SK-N-SH (cell line): ENCODE measurements at regions not wholly inside any gene's neighbourhood (a gene's known extent, or its start where the extent isn't known, plus 50 kb on each side); places are given as distances from the start of the nearest gene placed in this dataset.

Experiments
- CTCF ChIA-PET: fragments of 300-600, 350-600 bp; formaldehyde crosslinking; extraction: SDS; loops from one replicate; lab custom pipeline; 2021; lab: Yijun Ruan, JAX
- POLR2A ChIA-PET: fragments of 350-600 bp; sonication (Branson Sonifier 250); formaldehyde crosslinking; extraction: SDS; loops from one replicate; lab custom pipeline; 2020; ENCODE audit warnings: antibody characterized with exemption, inconsistent platforms; lab: Yijun Ruan, JAX
- DNase-seq: peaks from one replicate; pipeline ENCODE4 v3.0.0; 2012
- H2AFZ ChIP-seq: fragments of 200-600 bp; sonication (generic); 2 replicates; pipeline ENCODE4 v1.8.1; 2016; ENCODE audit warnings: antibody characterized with exemption, mild to moderate bottlenecking, low read depth
- H3F3A ChIP-seq: fragments of 200-600 bp; sonication (generic); replicated peaks from 2 replicates; pipeline ENCODE3; 2016; ENCODE audit warnings: antibody characterized with exemption, mild to moderate bottlenecking; ENCODE audit not compliant: insufficient read depth
- H3K27ac ChIP-seq, 2 experiments: fragments of 200-500 bp in 1 of 2; fragments of 200-600 bp in 1 of 2; sonication (Bioruptor generic) in 1 of 2; sonication (generic), shearing (Covaris generic) in 1 of 2; 2 replicates each; pipeline versions ENCODE4 v1.5.1 to v1.6.1; 2014 to 2016; ENCODE audit warnings: low read depth in 2 of 2, inconsistent platforms in 1 of 2, low read length in 1 of 2, mild to moderate bottlenecking in 1 of 2, mixed read lengths in 1 of 2
- H3K27me3 ChIP-seq: fragments of 200-600 bp; sonication (generic), shearing (Covaris generic); 2 replicates; pipeline ENCODE4 v1.6.1; 2016; ENCODE audit warnings: mixed run types; ENCODE audit not compliant: insufficient read depth
- H3K36me3 ChIP-seq, 2 experiments: fragments of 200-500 bp in 1 of 2; fragments of 200-600 bp in 1 of 2; sonication (Bioruptor generic) in 1 of 2; sonication (generic) in 1 of 2; replicated peaks in 1 of 2; 2 replicates each; pipeline versions ENCODE3 to v1.5.1; 2014 to 2016; ENCODE audit warnings: low read length in 1 of 2, mild to moderate bottlenecking in 1 of 2; ENCODE audit not compliant: insufficient read depth in 2 of 2, control insufficient read depth in 1 of 2
- H3K4me1 ChIP-seq, 2 experiments: fragments of 200-500 bp in 1 of 2; fragments of 200-600 bp in 1 of 2; sonication (Bioruptor generic) in 1 of 2; sonication (generic), shearing (Covaris generic) in 1 of 2; 2 replicates each; pipeline versions ENCODE4 v1.5.1 to v1.6.1; 2014 to 2016; ENCODE audit warnings: low read depth in 1 of 2, low read length in 1 of 2, mixed run types in 1 of 2; ENCODE audit not compliant: insufficient read depth in 2 of 2, control insufficient read depth in 1 of 2
- H3K4me2 ChIP-seq: fragments of 200-600 bp; sonication (generic), shearing (Covaris generic); 2 replicates; pipeline ENCODE4 v1.6.1; 2017; ENCODE audit warnings: mixed run types
- H3K4me3 ChIP-seq, 2 experiments: fragments of 200-500 bp in 1 of 2; fragments of 200-600 bp in 1 of 2; sonication (Bioruptor generic) in 1 of 2; sonication (generic), shearing (Covaris generic) in 1 of 2; 2 replicates each; pipeline versions ENCODE4 v1.5.1 to v1.8.1; 2014 to 2016; ENCODE audit warnings: low read depth in 2 of 2, inconsistent platforms in 1 of 2, low read length in 1 of 2, mild to moderate bottlenecking in 1 of 2, mixed read lengths in 1 of 2, moderate library complexity in 1 of 2
- H3K79me2 ChIP-seq: fragments of 200-600 bp; sonication (generic); 2 replicates; pipeline ENCODE4 v1.8.1; 2017; ENCODE audit warnings: mild to moderate bottlenecking; ENCODE audit not compliant: insufficient read depth
- H3K9ac ChIP-seq: fragments of 200-600 bp; sonication (generic); 2 replicates; pipeline ENCODE4 v1.6.1; 2017; ENCODE audit warnings: mixed run types
- H3K9me2 ChIP-seq: fragments of 200-600 bp; sonication (generic); 2 replicates; pipeline ENCODE4 v1.6.1; 2017; ENCODE audit warnings: mixed run types
- H3K9me3 ChIP-seq: fragments of 200-600 bp; sonication (generic); 2 replicates; pipeline ENCODE4 v1.6.1; 2017; ENCODE audit warnings: mixed run types, mild to moderate bottlenecking, moderate library complexity
- H4K20me1 ChIP-seq: fragments of 200-600 bp; sonication (generic); 2 replicates; pipeline ENCODE4 v1.6.1; 2017; ENCODE audit warnings: mild to moderate bottlenecking, mixed run types; ENCODE audit not compliant: insufficient read depth
- FOSL2 ChIP-seq: IDR thresholded peaks from 2 replicates; pipeline ENCODE4 v1.4.0; 2012; ENCODE audit warnings: low read depth, mild to moderate bottlenecking, moderate library complexity, borderline replicate concordance
- FOXJ3 ChIP-seq: sonication (generic); formaldehyde crosslinking; IDR thresholded peaks from 2 replicates; pipeline ENCODE4 v1.5.1; 2020; ENCODE audit warnings: mild to moderate bottlenecking, missing genetic modification reagents
- GATA2 ChIP-seq: sonication (generic); formaldehyde crosslinking; IDR thresholded peaks from 2 replicates; pipeline ENCODE4 v1.5.0; 2020; ENCODE audit warnings: mild to moderate bottlenecking, missing genetic modification reagents
- MEF2A ChIP-seq: IDR thresholded peaks from 2 replicates; pipeline ENCODE4 v1.4.0; 2012; ENCODE audit warnings: low read depth, borderline replicate concordance
- MXI1 ChIP-seq: IDR thresholded peaks from 2 replicates; pipeline ENCODE4 v1.6.1; 2012; ENCODE audit warnings: mild to moderate bottlenecking, low read depth, low read length, improper control_type of control experiment
- NFIC ChIP-seq: IDR thresholded peaks from 2 replicates; pipeline ENCODE4 v1.4.0; 2012; ENCODE audit warnings: borderline replicate concordance
- NRF1 ChIP-seq: IDR thresholded peaks from 2 replicates; pipeline ENCODE4 v1.6.1; 2012; ENCODE audit warnings: low read depth, mild to moderate bottlenecking, low read length
- RCOR1 ChIP-seq: fragments of 150-350 bp; IDR thresholded peaks from 2 replicates; pipeline ENCODE4 v1.6.1; 2017; ENCODE audit warnings: antibody characterized with exemption, low read length
- SMC3 ChIP-seq: IDR thresholded peaks from 2 replicates; pipeline ENCODE4 v1.6.1; 2012; ENCODE audit warnings: low read depth, low read length, improper control_type of control experiment
- TAF1 ChIP-seq: IDR thresholded peaks from 2 replicates; pipeline ENCODE4 v1.6.1; 2012; ENCODE audit warnings: low read depth, mild to moderate bottlenecking, low read length, moderate library complexity, borderline replicate concordance
- TCF12 ChIP-seq: IDR thresholded peaks from 2 replicates; pipeline ENCODE4 v1.4.0; 2012
- TEAD4 ChIP-seq: IDR thresholded peaks from 2 replicates; pipeline ENCODE4 v1.4.0; 2012; ENCODE audit warnings: mild to moderate bottlenecking, borderline replicate concordance; ENCODE audit not compliant: insufficient read depth
- YY1 ChIP-seq: IDR thresholded peaks from 2 replicates; pipeline ENCODE4 v1.4.0; 2012; ENCODE audit warnings: low read depth, mild to moderate bottlenecking
- TF ChIP-seq, protein P1 (sequence below): fragments of 150-350 bp; IDR thresholded peaks from 2 replicates; pipeline ENCODE4 v1.6.1; 2017; ENCODE audit warnings: antibody characterized with exemption, low read length, low read depth, borderline replicate concordance
- TF ChIP-seq, protein P2 (sequence below): IDR thresholded peaks from 2 replicates; pipeline ENCODE4 v1.4.0; 2012; ENCODE audit warnings: low read depth, borderline replicate concordance

DNA sequence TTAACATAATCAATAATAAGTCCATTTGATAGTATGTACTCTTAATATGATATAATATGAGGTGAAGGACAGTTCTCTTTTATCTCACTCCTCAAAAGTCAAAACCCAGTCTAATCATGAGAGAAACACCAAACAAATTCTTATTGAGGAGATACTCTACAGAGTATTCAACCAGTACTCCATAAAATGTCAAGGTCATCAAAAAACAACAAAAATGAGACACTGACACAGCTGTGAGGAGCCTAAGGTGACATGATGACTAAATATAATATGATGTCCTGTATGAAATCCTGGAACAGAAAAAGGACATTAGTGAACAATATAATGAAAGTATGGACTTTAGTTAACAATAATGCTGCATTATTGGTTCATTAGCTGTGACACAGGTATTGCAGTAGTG is 675.1 kb downstream of the HTR1B start:
- Histone ChIP-seq H3K27ac (no peak overlapping the region), H3K9me2 (no peaks in the 10 kb centered on the region), H3K9ac (no peak overlapping the region), H3F3A (no peaks in the 10 kb centered on the region), H3K4me1 (no peaks in the 10 kb centered on the region), H3K4me3 (no peak overlapping the region), H3K9me3 (no peaks in the 10 kb centered on the region), H3K4me2 (no peak overlapping the region), H4K20me1 (no peaks in the 10 kb centered on the region), H3K79me2 (no peaks in the 10 kb centered on the region), H3K27me3 (no peaks in the 10 kb centered on the region)
- ChIA-PET CTCF (no interaction called here), POLR2A (no interaction called here)
- no peak for DNase-seq
- TF ChIP-seq TEAD4 (no peak), TAF1 (no peak), MEF2A (no peak), YY1 (no peak), NRF1 (no peak), RCOR1 (no peak), GATA2 (CRISPR knock-in tag) (no peak), TCF12 (no peak), MXI1 (no peak), FOXJ3 (CRISPR knock-in tag) (no peak), NFIC (no peak), FOSL2 (no peak)
- TF ChIP-seq, protein P1, sequence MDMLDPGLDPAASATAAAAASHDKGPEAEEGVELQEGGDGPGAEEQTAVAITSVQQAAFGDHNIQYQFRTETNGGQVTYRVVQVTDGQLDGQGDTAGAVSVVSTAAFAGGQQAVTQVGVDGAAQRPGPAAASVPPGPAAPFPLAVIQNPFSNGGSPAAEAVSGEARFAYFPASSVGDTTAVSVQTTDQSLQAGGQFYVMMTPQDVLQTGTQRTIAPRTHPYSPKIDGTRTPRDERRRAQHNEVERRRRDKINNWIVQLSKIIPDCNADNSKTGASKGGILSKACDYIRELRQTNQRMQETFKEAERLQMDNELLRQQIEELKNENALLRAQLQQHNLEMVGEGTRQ = no peak
- TF ChIP-seq, protein P2, sequence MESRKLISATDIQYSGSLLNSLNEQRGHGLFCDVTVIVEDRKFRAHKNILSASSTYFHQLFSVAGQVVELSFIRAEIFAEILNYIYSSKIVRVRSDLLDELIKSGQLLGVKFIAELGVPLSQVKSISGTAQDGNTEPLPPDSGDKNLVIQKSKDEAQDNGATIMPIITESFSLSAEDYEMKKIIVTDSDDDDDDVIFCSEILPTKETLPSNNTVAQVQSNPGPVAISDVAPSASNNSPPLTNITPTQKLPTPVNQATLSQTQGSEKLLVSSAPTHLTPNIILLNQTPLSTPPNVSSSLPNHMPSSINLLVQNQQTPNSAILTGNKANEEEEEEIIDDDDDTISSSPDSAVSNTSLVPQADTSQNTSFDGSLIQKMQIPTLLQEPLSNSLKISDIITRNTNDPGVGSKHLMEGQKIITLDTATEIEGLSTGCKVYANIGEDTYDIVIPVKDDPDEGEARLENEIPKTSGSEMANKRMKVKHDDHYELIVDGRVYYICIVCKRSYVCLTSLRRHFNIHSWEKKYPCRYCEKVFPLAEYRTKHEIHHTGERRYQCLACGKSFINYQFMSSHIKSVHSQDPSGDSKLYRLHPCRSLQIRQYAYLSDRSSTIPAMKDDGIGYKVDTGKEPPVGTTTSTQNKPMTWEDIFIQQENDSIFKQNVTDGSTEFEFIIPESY = no peak
- TF ChIP-seq, all 33 proteins: peak for 0
- no peak overlapping the region for H2AFZ ChIP-seq
- H3K36me3 ChIP-seq = no peaks in the 10 kb centered on the region

DNA sequence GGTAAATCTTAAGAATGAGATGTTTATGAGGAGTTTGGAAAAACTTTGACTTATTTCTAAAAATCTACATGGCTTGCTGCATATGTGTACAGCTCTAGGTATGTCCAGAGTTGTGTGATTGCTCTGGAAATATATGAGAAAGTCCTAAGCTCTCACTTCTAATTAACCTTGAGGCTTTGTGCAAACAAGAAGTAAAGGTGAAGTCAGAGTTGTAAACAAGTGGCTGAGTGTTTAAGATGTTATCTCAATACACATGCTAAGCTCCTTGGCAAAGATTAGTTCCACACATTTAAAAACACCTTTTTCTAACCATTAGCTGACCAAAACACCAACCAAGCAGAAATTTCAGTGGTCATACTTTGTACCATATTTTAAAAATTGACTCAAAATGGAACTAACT is 684.2 kb downstream of the HTR1B start:
- no peaks in the 10 kb centered on the region for H3K9me3 ChIP-seq
- H3K4me2 ChIP-seq = no peak overlapping the region
- H3K79me2 ChIP-seq = no peaks in the 10 kb centered on the region
- H3K27ac ChIP-seq = no peak overlapping the region
- TF ChIP-seq YY1 = no peak
- TF ChIP-seq, protein P2 = no peak
- no peak for TF ChIP-seq FOXJ3 (CRISPR knock-in tag)
- no peak for TF ChIP-seq SMC3
- no peaks in the 10 kb centered on the region for H3K36me3 ChIP-seq
- H3K9ac ChIP-seq = no peak overlapping the region
- ChIA-PET POLR2A (no interaction called here), CTCF (no interaction called here)
- no peak overlapping the region for H2AFZ ChIP-seq
- H4K20me1 ChIP-seq = no peaks in the 10 kb centered on the region
- no peaks in the 10 kb centered on the region for H3F3A ChIP-seq
- no peaks in the 10 kb centered on the region for H3K4me1 ChIP-seq
- DNase-seq = no peak
- no peaks in the 10 kb centered on the region for H3K9me2 ChIP-seq
- H3K27me3 ChIP-seq = no peaks in the 10 kb centered on the region
- no peak overlapping the region for H3K4me3 ChIP-seq
